ENCODE measurements at regions not wholly inside any gene's neighbourhood (a gene's known extent, or its start where the extent isn't known, plus 50 kb on each side); places are given as distances from the start of the nearest gene placed in this dataset.
A peak's percentile ranks its signal among the peaks of the same experiment; 100 is the strongest.

- DNase-seq (ENCODE audit: low read depth), result peak; percentile 31
Observed at GRCh38 chr6:145017516-145017915, 717.8 kb downstream of the EPM2A start.

- DNase-seq (ENCODE audit: low read depth), result no peak
Observed at GRCh38 chr6:145018027-145018426, 717.3 kb downstream of the EPM2A start.

- DNase-seq (ENCODE audit: low read depth), result no peak
Observed at GRCh38 chr6:145020114-145020513, 715.2 kb downstream of the EPM2A start.

GRCh38 chr6:145020543-145020942, 714.8 kb downstream of the EPM2A start:
- no peak for DNase-seq (ENCODE audit: low read depth)

- DNase-seq (ENCODE audit: low read depth), result no peak
Observed at GRCh38 chr6:145022199-145022796, 713.0 kb downstream of the EPM2A start.

- DNase-seq (ENCODE audit: low read depth), result no peak
Observed at GRCh38 chr6:145023116-145023726, 712.1 kb downstream of the EPM2A start.

GRCh38 chr6:145025488-145025887, 709.8 kb downstream of the EPM2A start:
- DNase-seq (ENCODE audit: low read depth), result no peak

- DNase-seq (ENCODE audit: low read depth), result no peak
Observed at GRCh38 chr6:145026267-145026679, 709.0 kb downstream of the EPM2A start.

GRCh38 chr6:145028144-145028818, 707.0 kb downstream of the EPM2A start:
- peak; percentile 61 for DNase-seq (ENCODE audit: low read depth)

- no peak for DNase-seq (ENCODE audit: low read depth)
Observed at GRCh38 chr6:145031001-145031400, 704.3 kb downstream of the EPM2A start.

GRCh38 chr6:145031962-145032361, 703.4 kb downstream of the EPM2A start:
- no peak for DNase-seq (ENCODE audit: low read depth)

GRCh38 chr6:145032562-145033145, 702.7 kb downstream of the EPM2A start:
- no peak for DNase-seq (ENCODE audit: low read depth)

- DNase-seq (ENCODE audit: low read depth), result peak; percentile 18
Observed at GRCh38 chr6:145034664-145035063, 700.7 kb downstream of the EPM2A start.

GRCh38 chr6:145036236-145036635, 699.1 kb downstream of the EPM2A start:
- DNase-seq (ENCODE audit: low read depth), result no peak

GRCh38 chr6:145036848-145037567, 698.3 kb downstream of the EPM2A start:
- peak; percentile 32 for DNase-seq (ENCODE audit: low read depth)

- no peak for DNase-seq (ENCODE audit: low read depth)
Observed at GRCh38 chr6:145042559-145042958, 692.8 kb downstream of the EPM2A start.

GRCh38 chr6:145043926-145044500, 691.3 kb downstream of the EPM2A start:
- no peak for DNase-seq (ENCODE audit: low read depth)

GRCh38 chr6:145044641-145045246, 690.6 kb downstream of the EPM2A start:
- peak; percentile 49 for DNase-seq (ENCODE audit: low read depth)

- DNase-seq (ENCODE audit: low read depth), result no peak
Observed at GRCh38 chr6:145045582-145045981, 689.7 kb downstream of the EPM2A start.

GRCh38 chr6:145047891-145048290, 687.4 kb downstream of the EPM2A start:
- no peak for DNase-seq (ENCODE audit: low read depth)

- no peak for DNase-seq (ENCODE audit: low read depth)
Observed at GRCh38 chr6:145051661-145052060, 683.7 kb downstream of the EPM2A start.

Measured in RPMI7951 (cell line).